ENCODE measurements at regions not wholly inside any gene's neighbourhood (a gene's known extent, or its start where the extent isn't known, plus 50 kb on each side); places are given as distances from the start of the nearest gene placed in this dataset.
"Not testable (repeated sequence)": the region's sequence is repeated elsewhere in the genome, so short reads cannot be mapped to it uniquely, and the experiment has no call there.

GRCh38 chr10:2024750-2025149, 287.4 kb upstream of the ADARB2 start:
- not testable (repeated sequence) for DNase-seq (ENCODE audit: low read depth)

DNA sequence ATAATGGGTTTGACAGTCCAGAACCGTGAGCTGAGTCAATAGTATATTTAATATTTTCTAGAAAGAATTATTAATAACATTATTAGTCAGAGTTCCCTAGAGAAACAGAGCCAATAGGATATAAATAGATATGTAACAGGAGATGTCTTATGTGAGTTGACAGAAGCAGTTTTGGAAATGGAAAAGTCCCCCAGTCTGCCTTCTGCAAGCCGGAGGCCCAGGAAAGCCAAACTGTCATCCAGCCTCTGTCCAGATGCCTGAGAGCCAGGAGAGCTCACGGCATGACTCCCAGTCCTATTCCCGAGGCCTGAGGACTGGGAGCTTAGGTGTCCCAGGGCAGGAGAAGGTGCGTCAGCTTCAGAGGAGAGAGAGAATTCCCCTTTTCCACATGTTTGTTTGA, 286.4 kb upstream of the ADARB2 start:
- no peak for DNase-seq (ENCODE audit: low read depth)

DNA sequence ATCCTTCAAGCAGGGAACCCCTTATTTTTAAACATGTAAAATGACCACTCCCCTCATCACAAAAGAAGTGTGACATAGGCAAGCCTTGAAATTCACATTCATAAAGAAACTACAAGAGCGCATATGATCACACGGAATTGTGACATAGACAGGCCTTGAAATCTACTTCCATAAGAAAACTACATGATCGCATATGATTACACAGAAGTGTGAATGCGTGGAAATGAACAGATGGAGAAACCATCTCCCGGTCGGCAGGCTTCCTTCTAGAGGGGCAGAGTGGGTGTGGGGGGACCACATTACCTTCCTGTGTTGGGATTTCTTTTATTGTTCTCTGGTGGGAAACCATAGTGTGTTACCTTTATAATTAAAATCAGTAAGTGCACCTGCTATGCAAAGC, 285.1 kb upstream of the ADARB2 start:
- DNase-seq (ENCODE audit: low read depth): no peak

DNA sequence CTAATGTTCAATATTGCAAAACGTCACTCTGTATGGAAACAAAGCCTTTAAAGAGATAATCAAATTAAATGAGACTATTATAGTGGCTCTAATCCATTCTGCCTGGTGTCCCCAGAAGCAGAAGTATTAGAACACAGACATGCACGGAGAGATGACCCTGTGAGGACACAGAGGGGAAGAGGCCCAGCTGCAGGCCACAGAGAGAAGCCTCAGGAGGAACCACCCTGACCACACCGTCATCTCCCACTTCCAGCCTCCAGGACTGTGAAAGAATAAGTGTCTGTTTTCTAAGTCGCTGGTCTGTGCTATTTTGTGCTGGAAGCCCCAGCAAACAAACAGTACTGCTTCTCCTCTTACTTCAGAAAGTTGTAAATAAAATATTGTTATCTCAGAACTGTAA, 283.5 kb upstream of the ADARB2 start:
- no peak for DNase-seq (ENCODE audit: low read depth)

DNA sequence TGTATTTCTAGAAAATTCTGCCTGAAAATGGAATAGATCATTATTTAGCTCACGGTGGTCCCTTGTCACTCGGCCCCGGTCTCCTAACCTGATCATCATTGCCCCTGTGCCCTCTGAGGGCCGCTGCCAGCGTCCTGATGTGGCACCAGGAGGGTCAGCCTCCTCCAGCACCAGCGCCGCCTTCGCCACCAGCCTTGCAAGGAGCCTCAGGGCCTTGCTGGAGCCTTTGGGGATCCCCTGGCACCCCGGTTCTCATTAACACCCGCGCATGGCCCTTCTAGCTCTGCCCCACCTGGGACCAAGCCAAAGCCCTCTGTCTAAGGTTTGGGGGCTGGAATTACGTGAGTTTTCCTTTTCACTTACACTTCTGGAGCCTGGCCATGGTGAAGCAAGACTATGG, 282.5 kb upstream of the ADARB2 start:
- no peak for DNase-seq (ENCODE audit: low read depth)

DNA sequence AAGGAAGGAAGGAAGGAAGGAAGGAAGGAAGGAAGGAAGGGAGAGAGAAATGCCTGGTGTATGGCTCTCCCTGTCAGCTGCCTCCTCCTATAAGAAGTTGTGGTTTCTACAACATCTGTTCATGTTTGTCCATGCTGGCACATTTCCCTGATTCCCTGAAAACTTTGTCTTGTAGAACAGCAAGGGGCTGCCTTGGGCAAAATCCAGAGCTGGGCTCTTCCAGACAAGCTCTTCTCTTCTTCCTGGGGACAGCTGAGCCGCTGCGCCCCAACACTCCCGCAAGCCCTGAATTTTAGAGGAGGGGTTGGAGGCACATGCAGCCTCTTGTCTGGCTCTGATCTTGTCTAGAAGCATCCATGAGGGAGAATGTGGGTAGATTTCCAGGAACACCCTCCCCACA, 282.0 kb upstream of the ADARB2 start:
- peak; percentile 62 for DNase-seq (ENCODE audit: low read depth)

DNA sequence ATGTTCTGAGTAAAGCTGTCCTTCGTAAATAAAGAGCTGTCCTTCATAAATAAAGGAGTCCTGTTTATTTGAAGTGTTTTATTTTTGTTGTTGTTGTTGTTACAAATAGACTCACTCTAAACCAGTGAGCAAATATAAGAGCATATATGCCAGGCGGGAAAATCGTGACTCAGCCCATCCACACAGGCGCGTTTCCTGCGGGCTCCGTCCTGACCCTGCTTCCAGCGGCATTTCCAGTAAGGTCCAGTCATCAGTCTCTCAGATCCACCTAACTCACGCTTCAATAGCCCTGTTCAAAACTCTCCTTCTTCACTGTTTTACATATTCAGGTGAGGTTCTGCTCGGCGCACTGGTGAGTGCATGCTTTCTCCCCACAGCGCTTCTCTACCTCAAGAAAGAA, 277.2 kb upstream of the ADARB2 start:
- peak; percentile 19 for DNase-seq (ENCODE audit: low read depth)

GRCh38 chr10:2012209-2012608, 274.9 kb upstream of the ADARB2 start:
- DNase-seq (ENCODE audit: low read depth): no peak

DNA sequence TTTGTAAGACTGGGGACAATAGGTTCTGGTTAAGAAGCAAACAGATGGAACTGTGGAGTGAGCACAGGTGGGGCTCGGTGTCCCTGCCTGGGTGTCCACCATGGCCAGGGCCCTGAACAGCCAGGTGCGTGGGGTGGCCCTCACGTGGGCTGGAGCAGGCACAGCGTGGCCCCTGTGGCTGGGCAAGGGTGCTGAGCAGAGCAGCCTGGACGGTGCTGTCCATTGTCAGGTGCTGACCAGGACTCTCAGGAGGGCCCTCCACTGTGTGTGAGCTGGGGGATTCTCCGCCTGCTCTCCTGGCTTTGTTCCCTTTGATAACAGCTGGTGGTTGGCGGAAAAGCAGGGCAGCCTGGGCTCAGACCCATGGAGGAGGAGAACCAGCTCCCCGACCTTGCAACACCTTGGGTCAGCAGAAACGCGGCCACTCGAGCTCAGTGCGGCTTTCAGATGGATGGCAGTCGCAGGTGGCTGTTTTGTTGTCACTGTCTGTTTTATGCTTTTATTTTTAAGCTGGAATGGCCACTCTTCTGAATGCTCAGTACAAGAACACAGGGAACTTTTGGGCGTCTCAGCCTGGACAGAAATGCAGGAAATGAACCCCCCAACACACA, 273.9 kb upstream of the ADARB2 start:
- no peak for DNase-seq (ENCODE audit: low read depth)

DNA sequence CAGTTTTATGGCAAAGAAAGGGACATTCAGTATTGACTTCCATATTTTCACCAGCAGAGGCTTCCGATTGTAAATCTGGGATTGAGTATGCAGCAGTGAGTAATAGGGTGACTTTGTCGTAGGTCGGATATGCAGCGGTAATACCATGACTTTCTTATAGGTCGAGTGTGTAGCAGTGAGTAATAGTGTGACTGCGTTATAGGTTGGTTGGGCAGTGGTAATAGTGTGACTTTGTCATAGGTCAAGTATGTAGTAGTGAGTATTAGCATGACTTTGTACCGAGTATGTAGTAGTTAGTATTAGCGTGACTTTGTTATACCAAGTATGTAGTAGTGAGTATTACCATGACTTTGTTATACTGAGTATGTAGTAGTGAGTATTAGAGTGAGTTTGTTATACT, 268.2 kb upstream of the ADARB2 start:
- DNase-seq (ENCODE audit: low read depth): peak; percentile 9

DNA sequence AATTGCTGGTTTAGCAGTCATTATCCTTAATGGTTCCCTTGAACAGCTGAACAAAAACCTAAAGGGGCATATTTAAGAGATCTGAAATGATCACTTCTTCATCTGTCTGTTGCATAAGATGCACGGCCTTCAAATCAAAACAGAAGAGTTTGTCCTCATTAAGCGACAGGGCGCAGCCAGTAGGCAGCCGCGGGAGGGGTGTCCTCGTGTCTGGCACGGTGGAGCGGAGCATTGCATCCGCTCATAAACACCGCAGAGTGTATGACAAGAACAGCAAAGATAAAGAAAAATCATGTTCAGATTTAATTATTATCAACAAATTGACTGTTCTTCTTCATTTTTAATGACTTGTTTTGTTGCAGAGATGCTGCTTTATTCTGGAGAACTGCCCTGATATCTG, 255.6 kb upstream of the ADARB2 start:
- DNase-seq (ENCODE audit: low read depth): no peak

GRCh38 chr10:1989090-1989489, 251.8 kb upstream of the ADARB2 start:
- no peak for DNase-seq (ENCODE audit: low read depth)

GRCh38 chr10:1981976-1982375, 244.7 kb upstream of the ADARB2 start:
- DNase-seq (ENCODE audit: low read depth): no peak

DNA sequence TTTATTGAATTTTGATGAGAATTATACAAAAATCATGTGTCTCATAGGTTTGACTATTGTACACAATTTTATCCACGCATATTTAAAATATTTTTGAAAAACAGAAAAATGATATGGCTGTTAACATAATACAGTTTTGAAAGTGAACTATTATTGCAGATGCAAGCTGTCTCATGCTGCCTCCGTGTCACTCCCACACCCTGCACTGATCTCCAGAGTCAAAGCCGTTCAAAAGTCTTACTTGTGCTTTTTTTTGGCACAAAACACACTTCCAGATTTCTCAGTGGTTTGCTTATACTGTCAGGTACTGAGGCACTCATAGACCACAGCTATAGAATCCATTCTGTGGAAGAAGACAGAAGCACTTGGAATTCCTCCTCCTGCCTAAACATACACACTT, 243.1 kb upstream of the ADARB2 start:
- DNase-seq (ENCODE audit: low read depth): no peak

- DNase-seq (ENCODE audit: low read depth): no peak
Observed at GRCh38 chr10:1978584-1978983, 241.3 kb upstream of the ADARB2 start.

DNA sequence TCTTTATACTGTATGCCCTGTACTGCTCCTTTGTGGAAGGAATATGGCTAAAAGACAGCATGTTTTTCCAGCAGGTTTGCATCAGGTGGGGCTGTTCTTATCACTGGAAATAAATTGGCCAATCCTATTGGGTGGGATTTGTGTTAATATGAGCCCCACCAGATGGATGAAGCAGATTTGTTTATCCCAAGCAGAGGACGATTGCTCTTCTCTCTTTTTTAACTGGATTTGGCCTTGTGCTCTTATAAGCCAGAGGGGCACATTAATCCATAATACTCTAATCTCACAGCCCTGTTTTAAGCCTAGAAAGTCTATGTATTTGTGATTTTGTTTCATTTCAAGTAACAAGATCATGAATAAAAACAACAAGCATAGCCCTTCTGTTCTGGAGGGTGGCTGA, 240.1 kb upstream of the ADARB2 start:
- DNase-seq (ENCODE audit: low read depth): no peak

DNA sequence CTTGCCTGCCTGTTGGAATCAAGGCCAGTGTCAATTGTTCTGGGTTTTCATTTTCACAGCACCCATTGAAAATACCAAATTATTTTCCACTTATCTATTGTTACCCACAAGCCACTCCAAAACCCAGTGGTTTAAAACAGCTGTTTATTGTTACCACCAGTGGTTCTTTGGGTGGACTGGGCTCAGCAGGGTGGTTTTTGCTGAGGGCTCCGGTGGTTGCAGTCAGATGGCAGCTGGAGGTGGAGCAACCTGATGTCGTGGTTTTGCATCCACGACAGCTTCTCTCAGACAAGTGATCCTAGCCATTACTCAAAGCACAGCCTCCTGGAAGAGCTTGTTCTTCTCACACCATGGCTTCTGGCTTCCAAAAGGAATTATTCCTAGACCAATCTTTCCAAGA, 235.1 kb upstream of the ADARB2 start:
- no peak for DNase-seq (ENCODE audit: low read depth)

DNA sequence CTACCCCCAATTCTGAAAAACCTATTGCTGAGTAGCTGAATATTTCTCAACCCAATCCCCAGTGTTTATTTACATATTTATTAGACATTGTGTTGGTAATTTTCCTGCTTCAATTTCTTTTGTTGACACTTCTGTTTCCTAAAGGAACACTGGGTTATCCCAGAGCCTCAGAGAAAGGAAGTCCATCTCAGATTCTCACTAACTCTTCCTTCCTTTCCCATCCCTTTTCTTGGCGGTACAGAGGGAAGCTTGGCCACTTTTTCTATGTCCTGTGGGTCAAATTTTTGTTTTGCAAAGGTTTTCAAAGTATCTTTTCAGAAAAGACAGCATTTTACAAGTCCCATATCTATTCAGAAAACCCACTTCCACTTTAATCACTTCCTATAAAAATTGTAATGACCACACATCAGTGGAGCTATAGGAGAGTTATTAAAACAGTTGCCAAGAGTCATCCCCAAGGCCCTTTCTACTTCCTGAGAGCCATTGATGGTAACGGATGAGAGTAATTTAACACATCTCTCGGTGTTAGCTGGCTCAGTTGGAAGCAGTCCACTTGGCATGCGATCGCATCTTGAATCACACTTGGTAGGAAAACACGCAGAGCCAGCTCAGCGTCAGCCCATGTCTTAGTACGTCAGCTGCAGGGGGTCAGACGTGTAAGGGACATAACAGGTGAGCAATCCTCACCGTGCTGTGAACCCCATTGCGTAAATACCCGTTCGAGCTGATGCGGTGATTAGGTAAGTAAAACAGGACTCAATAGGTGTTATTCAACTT, 231.1 kb upstream of the ADARB2 start:
- DNase-seq (ENCODE audit: low read depth): peak; percentile 29

GRCh38 chr10:1966712-1967376, 229.5 kb upstream of the ADARB2 start:
- peak; percentile 22 for DNase-seq (ENCODE audit: low read depth)

DNA sequence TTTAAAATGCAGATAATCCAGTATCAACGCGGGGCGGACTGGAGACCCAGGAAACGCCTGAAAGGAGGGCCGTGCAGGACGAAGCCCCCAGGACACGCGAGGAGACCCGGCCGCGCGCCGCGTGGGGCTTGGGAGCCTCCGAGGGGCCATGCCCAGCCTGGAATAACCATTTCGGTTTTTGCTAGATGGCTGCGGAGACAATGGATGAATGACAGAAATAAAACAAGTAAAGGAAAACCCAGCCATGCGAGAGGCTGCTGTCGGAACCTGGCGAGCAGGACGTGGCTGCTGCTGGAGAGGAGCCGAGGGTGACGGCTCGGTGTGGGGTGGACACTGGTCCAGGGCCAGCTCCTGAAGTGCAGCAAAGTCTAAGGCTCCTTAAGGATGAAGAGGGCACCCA, 227.2 kb upstream of the ADARB2 start:
- no peak for DNase-seq (ENCODE audit: low read depth)

DNA sequence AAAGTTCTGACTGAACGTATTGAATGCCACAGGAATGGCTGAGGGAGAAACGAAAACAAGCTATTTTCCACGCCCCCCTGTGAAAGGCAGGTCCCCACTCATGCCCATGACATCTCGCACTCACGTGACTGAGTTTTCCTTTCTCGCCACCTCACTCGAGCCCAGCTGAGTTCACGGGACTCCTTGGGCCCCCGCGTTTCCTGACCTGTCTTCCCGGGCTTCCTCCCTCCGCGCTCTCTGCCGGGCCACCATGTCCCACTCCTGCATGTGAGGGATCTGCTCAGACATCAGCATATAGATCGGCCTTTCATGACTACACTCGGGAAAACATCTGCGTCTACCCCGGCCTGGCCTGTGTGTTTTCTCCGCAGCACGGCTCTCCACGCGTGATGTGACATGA, 226.0 kb upstream of the ADARB2 start:
- DNase-seq (ENCODE audit: low read depth): no peak

DNA sequence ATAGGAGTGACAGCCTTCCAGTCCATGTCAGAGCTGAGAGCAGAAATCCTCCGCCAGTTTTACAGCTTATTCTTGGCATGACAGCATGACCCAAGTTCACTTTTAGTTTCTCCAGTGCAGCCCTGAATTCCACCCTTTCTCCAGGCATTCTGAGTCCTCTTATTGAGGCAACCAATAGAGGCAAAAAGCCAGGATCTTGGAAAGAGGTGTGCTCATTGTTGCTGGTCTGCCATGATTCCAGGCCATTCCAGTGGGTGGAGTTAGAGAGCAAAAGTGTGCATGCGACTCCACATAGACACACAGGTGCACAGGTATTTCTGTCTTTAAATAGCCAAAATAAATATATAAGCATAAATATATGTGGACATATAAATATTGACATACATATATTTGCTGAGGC, 224.7 kb upstream of the ADARB2 start:
- DNase-seq (ENCODE audit: low read depth): no peak

GRCh38 chr10:1960982-1961381, 223.7 kb upstream of the ADARB2 start:
- no peak for DNase-seq (ENCODE audit: low read depth)

All from RPMI7951 (cell line).